22Rv1 (cell line): ENCODE measurements at regions not wholly inside any gene's neighbourhood (a gene's known extent, or its start where the extent isn't known, plus 50 kb on each side); places are given as distances from the start of the nearest gene placed in this dataset.

Experiments
- H3K27ac ChIP-seq: fragments of 450-650 bp; 2 replicates; pipeline ENCODE4 v1.5.1; 2017
- CTCF ChIP-seq: fragments of 450-650 bp; IDR thresholded peaks from 2 replicates; pipeline ENCODE4 v1.5.1; 2017; ENCODE audit warnings: mild to moderate bottlenecking
- ZFX ChIP-seq: fragments of 450-650 bp; IDR thresholded peaks from 2 replicates; pipeline ENCODE4 v1.6.1; 2017; ENCODE audit warnings: antibody characterized with exemption, borderline replicate concordance

DNA sequence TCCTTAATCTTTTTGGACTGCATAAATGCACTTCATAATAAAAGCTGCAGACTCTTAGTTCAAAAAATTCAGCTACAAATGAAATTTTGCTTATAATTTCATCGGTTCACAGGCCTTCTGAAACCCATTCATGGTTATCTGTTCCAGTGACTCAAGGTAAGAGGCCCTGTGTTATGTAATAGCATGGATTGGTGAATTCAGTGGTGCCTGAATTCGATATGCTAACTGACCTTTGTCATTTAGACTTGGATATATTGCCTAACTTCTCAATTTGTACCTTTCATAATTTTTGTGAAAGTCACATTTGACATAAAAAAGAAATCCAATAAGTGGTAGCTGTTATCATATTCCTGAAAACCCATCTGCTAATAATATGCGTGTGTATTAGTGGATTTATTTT is 349.9 kb upstream of the KIRREL3 start:
- TF ChIP-seq ZFX (no peak), CTCF (no peak)

GRCh38 chr11:127345819-127346459 is 345.4 kb upstream of the KIRREL3 start:
- H3K27ac ChIP-seq: no peak overlapping the region
- no peak for TF ChIP-seq ZFX
- TF ChIP-seq CTCF: peak; percentile 88

More for the DNA sequence above, 349.9 kb upstream of the KIRREL3 start:
- no peak overlapping the region for H3K27ac ChIP-seq

DNA sequence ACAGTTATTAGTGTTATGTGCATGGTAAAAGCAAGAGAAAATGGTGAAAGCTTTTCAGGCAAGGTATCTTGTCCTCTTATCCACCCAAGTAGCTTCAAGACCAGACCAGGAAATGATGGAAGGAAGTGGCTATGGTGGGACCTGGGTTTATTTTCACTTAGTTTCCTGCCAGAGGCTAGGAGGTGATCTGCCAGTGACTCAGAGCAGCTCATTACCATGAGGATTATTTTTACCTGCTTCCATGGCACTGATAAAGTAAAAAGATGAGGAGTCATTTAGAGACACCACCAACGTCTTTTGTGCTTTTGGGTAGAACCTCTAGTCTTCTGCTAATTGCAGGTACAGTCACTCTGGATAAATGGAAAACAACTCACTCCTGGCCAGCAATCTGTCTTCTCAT is 339.9 kb upstream of the KIRREL3 start:
- H3K27ac ChIP-seq: no peak overlapping the region
- TF ChIP-seq CTCF (no peak), ZFX (no peak)

GRCh38 chr11:127339376-127339775 is 338.8 kb upstream of the KIRREL3 start:
- TF ChIP-seq ZFX (no peak), CTCF (no peak)
- no peak overlapping the region for H3K27ac ChIP-seq

- H3K27ac ChIP-seq: no peak overlapping the region
- TF ChIP-seq ZFX: no peak
- TF ChIP-seq CTCF: no peak
Measured at GRCh38 chr11:127338380-127339259, 338.1 kb upstream of the KIRREL3 start.

- TF ChIP-seq ZFX (no peak), CTCF (no peak)
- no peak overlapping the region for H3K27ac ChIP-seq
Measured at GRCh38 chr11:127334466-127334865, 333.9 kb upstream of the KIRREL3 start.

DNA sequence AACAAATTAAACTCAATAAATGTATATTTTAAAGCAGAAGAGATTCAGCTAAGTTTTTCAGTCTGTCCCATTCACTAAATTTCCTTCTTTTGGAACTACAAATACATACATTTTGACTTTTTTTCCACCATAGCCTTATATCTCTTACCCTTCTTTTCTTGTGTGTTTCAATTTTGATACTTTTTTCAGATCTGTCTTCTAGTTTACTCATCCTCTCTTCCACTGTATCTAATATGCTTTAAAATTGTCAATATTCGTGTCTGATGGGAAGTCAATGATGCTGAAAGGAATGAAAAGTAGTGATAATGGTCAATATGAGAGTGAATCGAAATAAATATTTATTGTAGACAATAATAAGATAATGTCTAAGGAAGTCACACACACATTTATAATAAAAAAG is 332.3 kb upstream of the KIRREL3 start:
- no peak overlapping the region for H3K27ac ChIP-seq
- TF ChIP-seq CTCF (no peak), ZFX (no peak)
